Astrocyte (in vitro differentiated cells and primary cell): ENCODE measurements at regions not wholly inside any gene's neighbourhood (a gene's known extent, or its start where the extent isn't known, plus 50 kb on each side); places are given as distances from the start of the nearest gene placed in this dataset.

ENCODE experiments used
- DNase-seq: peaks from one replicate; pipeline ENCODE4 v3.0.0-alpha.2; 2010; ENCODE audit warnings: low read depth
- FAIRE-seq: peaks from 2 replicates; lab custom pipeline; 2011; peaks lifted over from hg19 to GRCh38; lab: Jason Lieb, UNC
- H2AFZ ChIP-seq: 2 replicates; pipeline ENCODE4 v1.6.0; 2012; ENCODE audit warnings: low read depth, low read length, inconsistent platforms
- H3K27ac ChIP-seq: 2 replicates; pipeline ENCODE4 v1.5.1; 2011; ENCODE audit warnings: low read depth, low read length, inconsistent platforms
- H3K27me3 ChIP-seq: 2 replicates; pipeline ENCODE4 v1.6.0; 2011; ENCODE audit warnings: low read length, inconsistent platforms; ENCODE audit not compliant: insufficient read depth
- H3K36me3 ChIP-seq: 2 replicates; pipeline ENCODE4 v1.5.1; 2011; ENCODE audit warnings: low read length, inconsistent platforms; ENCODE audit not compliant: insufficient read depth
- H3K4me1 ChIP-seq: 2 replicates; pipeline ENCODE4 v1.5.1; 2011; ENCODE audit warnings: low read length, inconsistent platforms; ENCODE audit not compliant: insufficient read depth
- H3K4me2 ChIP-seq: 2 replicates; pipeline ENCODE4 v1.6.0; 2012; ENCODE audit warnings: low read length, inconsistent platforms
- H3K4me3 ChIP-seq: 2 replicates; pipeline ENCODE4 v1.5.1; 2011; ENCODE audit warnings: low read depth, mild to moderate bottlenecking, low read length, inconsistent platforms; ENCODE audit not compliant: insufficient read depth
- H3K79me2 ChIP-seq: 2 replicates; pipeline ENCODE4 v1.6.0; 2012; ENCODE audit warnings: mild to moderate bottlenecking, low read length, inconsistent platforms; ENCODE audit not compliant: insufficient read depth
- H3K9ac ChIP-seq: 2 replicates; pipeline ENCODE4 v1.6.0; 2012; ENCODE audit warnings: mild to moderate bottlenecking, low read length, inconsistent platforms
- H3K9me3 ChIP-seq: 2 replicates; pipeline ENCODE4 v1.5.1; 2012; ENCODE audit warnings: low read depth, mild to moderate bottlenecking, low read length, inconsistent platforms; ENCODE audit not compliant: insufficient read depth
- H4K20me1 ChIP-seq: 2 replicates; pipeline ENCODE4 v1.6.0; 2012; ENCODE audit warnings: low read length, inconsistent platforms; ENCODE audit not compliant: insufficient read depth
- H3K27ac Mint-ChIP-seq: one replicate; pipeline ENCODE4 v1.8.0; 2021; ENCODE audit warnings: mild to moderate bottlenecking, mixed read lengths; ENCODE audit not compliant: unreplicated experiment
- H3K27me3 Mint-ChIP-seq: one replicate; pipeline ENCODE4 v1.8.0; 2021; ENCODE audit warnings: low read depth, mixed read lengths; ENCODE audit not compliant: unreplicated experiment
- H3K36me3 Mint-ChIP-seq: one replicate; pipeline ENCODE4 v1.8.0; 2021; ENCODE audit warnings: low read depth, mixed read lengths; ENCODE audit not compliant: unreplicated experiment
- H3K4me1 Mint-ChIP-seq: one replicate; pipeline ENCODE4 v1.8.0; 2021; ENCODE audit warnings: low read depth, mixed read lengths; ENCODE audit not compliant: unreplicated experiment
- H3K4me3 Mint-ChIP-seq: one replicate; pipeline ENCODE4 v1.8.0; 2021; ENCODE audit warnings: mild to moderate bottlenecking, moderate library complexity, mixed read lengths; ENCODE audit not compliant: unreplicated experiment
- H3K9me3 Mint-ChIP-seq: one replicate; pipeline ENCODE4 v1.8.0; 2021; ENCODE audit warnings: mild to moderate bottlenecking, mixed read lengths; ENCODE audit not compliant: unreplicated experiment
- CTCF ChIP-seq: IDR thresholded peaks from 2 replicates; pipeline ENCODE4 v1.5.1; 2011; ENCODE audit warnings: low read depth, mild to moderate bottlenecking, inconsistent platforms, low read length, moderate library complexity; ENCODE audit not compliant: insufficient read depth
- EZH2 ChIP-seq: IDR thresholded peaks from 2 replicates; pipeline ENCODE4 v1.6.1; 2012; ENCODE audit warnings: mild to moderate bottlenecking, low read length, inconsistent platforms; ENCODE audit not compliant: insufficient read depth

- no peak overlapping the region for H3K4me3 ChIP-seq
- TF ChIP-seq CTCF, result no peak
- no peak for TF ChIP-seq EZH2
- no peaks in the 10 kb centered on the region for H4K20me1 ChIP-seq
- H2AFZ ChIP-seq, result no peak overlapping the region
- H3K4me1 ChIP-seq, result no peaks in the 10 kb centered on the region
- no peak overlapping the region for H3K27ac ChIP-seq
- FAIRE-seq (no peak), DNase-seq (no peak)
- no peaks in the 10 kb centered on the region for H3K9me3 Mint-ChIP-seq
- H3K9ac ChIP-seq, result no peak overlapping the region
- H3K27me3 Mint-ChIP-seq, result no peaks in the 10 kb centered on the region
- no peak overlapping the region for H3K4me3 Mint-ChIP-seq
- no peaks in the 10 kb centered on the region for H3K79me2 ChIP-seq
- no peak overlapping the region for H3K27ac Mint-ChIP-seq
- H3K4me2 ChIP-seq, result no peak overlapping the region
- H3K4me1 Mint-ChIP-seq, result no peaks in the 10 kb centered on the region
- H3K9me3 ChIP-seq, result no peaks in the 10 kb centered on the region
- H3K36me3 Mint-ChIP-seq, result no peaks in the 10 kb centered on the region
- H3K36me3 ChIP-seq, result no peaks in the 10 kb centered on the region
- H3K27me3 ChIP-seq, result no peaks in the 10 kb centered on the region
Observed at GRCh38 chr2:142416996-142417395, 286.2 kb upstream of the LRP1B start.

- DNase-seq (no peak), FAIRE-seq (no peak)
- no peaks in the 10 kb centered on the region for H3K9me3 Mint-ChIP-seq
- TF ChIP-seq CTCF, result no peak
- TF ChIP-seq EZH2, result no peak
- no peak overlapping the region for H3K27ac Mint-ChIP-seq
- Histone ChIP-seq H3K27me3 (no peaks in the 10 kb centered on the region), H2AFZ (no peak overlapping the region), H3K9me3 (no peaks in the 10 kb centered on the region), H3K79me2 (no peaks in the 10 kb centered on the region), H3K27ac (no peak overlapping the region), H3K4me3 (no peak overlapping the region), H3K4me1 (no peaks in the 10 kb centered on the region), H3K4me2 (no peak overlapping the region), H3K9ac (no peak overlapping the region), H3K36me3 (no peaks in the 10 kb centered on the region), H4K20me1 (no peaks in the 10 kb centered on the region)
- no peak overlapping the region for H3K4me3 Mint-ChIP-seq
- H3K36me3 Mint-ChIP-seq, result no peaks in the 10 kb centered on the region
- H3K4me1 Mint-ChIP-seq, result no peaks in the 10 kb centered on the region
- no peaks in the 10 kb centered on the region for H3K27me3 Mint-ChIP-seq
Observed at GRCh38 chr2:142415461-142415860, 284.6 kb upstream of the LRP1B start.

- Histone ChIP-seq H3K9me3 (no peaks in the 10 kb centered on the region), H3K4me2 (no peak overlapping the region), H2AFZ (no peak overlapping the region), H3K4me3 (no peak overlapping the region), H4K20me1 (no peaks in the 10 kb centered on the region), H3K79me2 (no peaks in the 10 kb centered on the region), H3K27me3 (no peaks in the 10 kb centered on the region), H3K4me1 (no peaks in the 10 kb centered on the region), H3K9ac (no peak overlapping the region), H3K27ac (no peak overlapping the region), H3K36me3 (no peaks in the 10 kb centered on the region)
- no peak overlapping the region for H3K27ac Mint-ChIP-seq
- FAIRE-seq (no peak), DNase-seq (no peak)
- TF ChIP-seq CTCF (no peak), EZH2 (no peak)
- H3K4me1 Mint-ChIP-seq, result no peaks in the 10 kb centered on the region
- H3K4me3 Mint-ChIP-seq, result no peak overlapping the region
- no peaks in the 10 kb centered on the region for H3K27me3 Mint-ChIP-seq
- no peaks in the 10 kb centered on the region for H3K36me3 Mint-ChIP-seq
- H3K9me3 Mint-ChIP-seq, result peaks cover 13% of the 10 kb centered on the region
Observed at GRCh38 chr2:142398212-142398611, 267.4 kb upstream of the LRP1B start.
